ENCODE measurements at regions not wholly inside any gene's neighbourhood (a gene's known extent, or its start where the extent isn't known, plus 50 kb on each side); places are given as distances from the start of the nearest gene placed in this dataset.

- Histone ChIP-seq H3K36me3 (no peaks in the 10 kb centered on the region), H3K4me3 (no peak overlapping the region), H3K4me1 (no peaks in the 10 kb centered on the region), H3K27me3 (replicated peaks in 1 of 7) (no peaks in the 10 kb centered on the region), H3K9me3 (peaks cover 0 to 9% (median 0%) of the 10 kb centered on the region in 8 donors), H3K27ac (no peak overlapping the region)
- intact Hi-C loops (cut with DNase I; ENCODE audit: low total_unique reads): no loop called here
- TF ChIP-seq POLR2AphosphoS5 (IDR thresholded peaks at IDR 0.05) (no peak), POLR2A (IDR thresholded peaks at IDR 0.05) (no peak)
- TF ChIP-seq, protein P1, sequence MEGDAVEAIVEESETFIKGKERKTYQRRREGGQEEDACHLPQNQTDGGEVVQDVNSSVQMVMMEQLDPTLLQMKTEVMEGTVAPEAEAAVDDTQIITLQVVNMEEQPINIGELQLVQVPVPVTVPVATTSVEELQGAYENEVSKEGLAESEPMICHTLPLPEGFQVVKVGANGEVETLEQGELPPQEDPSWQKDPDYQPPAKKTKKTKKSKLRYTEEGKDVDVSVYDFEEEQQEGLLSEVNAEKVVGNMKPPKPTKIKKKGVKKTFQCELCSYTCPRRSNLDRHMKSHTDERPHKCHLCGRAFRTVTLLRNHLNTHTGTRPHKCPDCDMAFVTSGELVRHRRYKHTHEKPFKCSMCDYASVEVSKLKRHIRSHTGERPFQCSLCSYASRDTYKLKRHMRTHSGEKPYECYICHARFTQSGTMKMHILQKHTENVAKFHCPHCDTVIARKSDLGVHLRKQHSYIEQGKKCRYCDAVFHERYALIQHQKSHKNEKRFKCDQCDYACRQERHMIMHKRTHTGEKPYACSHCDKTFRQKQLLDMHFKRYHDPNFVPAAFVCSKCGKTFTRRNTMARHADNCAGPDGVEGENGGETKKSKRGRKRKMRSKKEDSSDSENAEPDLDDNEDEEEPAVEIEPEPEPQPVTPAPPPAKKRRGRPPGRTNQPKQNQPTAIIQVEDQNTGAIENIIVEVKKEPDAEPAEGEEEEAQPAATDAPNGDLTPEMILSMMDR (IDR thresholded peaks at IDR 0.05 in 8 of 11, conservative IDR thresholded peaks at IDR 0.05 in 3 of 11): no peak
- 58 to 81% (median 69%) methylated on average over 2 of the region's 2 CpGs for WGBS, 5 donors
- no peak for DNase-seq
Measured at GRCh38 chr5:123756318-123756665, 244.3 kb downstream of the CSNK1G3 start.

GRCh38 chr5:123755653-123756317 lies 243.8 kb downstream of the CSNK1G3 start:
- WGBS, 5 donors: 57 to 77% (median 66%) methylated on average over 5 of the region's 5 CpGs
- H3K27ac ChIP-seq: no peak overlapping the region
- no peaks in the 10 kb centered on the region for H3K4me1 ChIP-seq

DNA sequence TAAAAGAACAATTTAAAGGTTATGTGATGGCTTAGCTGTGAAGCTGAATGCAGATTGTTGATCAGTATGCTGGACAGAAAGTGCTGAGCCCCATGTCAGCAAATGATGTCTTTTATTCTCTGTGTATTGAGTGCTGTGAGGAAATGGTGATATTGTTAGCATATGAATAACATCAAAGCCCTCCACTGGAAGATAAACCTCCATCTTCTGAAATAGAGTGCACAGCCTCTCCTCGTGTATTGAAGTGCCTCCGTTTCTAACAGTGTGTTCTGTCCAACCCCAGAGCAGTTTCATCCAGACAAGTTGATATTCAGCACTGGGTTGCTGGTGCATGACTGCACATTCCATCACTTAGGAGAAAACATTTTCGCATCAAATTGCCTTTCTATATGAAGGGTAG lies 242.9 kb downstream of the CSNK1G3 start:
- WGBS, 5 donors: 73 to 94% (median 90%) methylated on average over 3 of the region's 3 CpGs
- TF ChIP-seq, protein P1 (IDR thresholded peaks at IDR 0.05 in 8 of 11, conservative IDR thresholded peaks at IDR 0.05 in 3 of 11): no peak
- TF ChIP-seq POLR2AphosphoS5 (IDR thresholded peaks at IDR 0.05) (no peak), POLR2A (IDR thresholded peaks at IDR 0.05) (no peak)

More at GRCh38 chr5:123755653-123756317, 243.8 kb downstream of the CSNK1G3 start:
- intact Hi-C loops (cut with DNase I; ENCODE audit: low total_unique reads): no loop called here
- Histone ChIP-seq H3K9me3 (peaks cover 0 to 9% (median 0%) of the 10 kb centered on the region in 8 donors), H3K4me3 (no peak overlapping the region), H3K27me3 (replicated peaks in 1 of 7) (no peaks in the 10 kb centered on the region), H3K36me3 (no peaks in the 10 kb centered on the region)
- TF ChIP-seq POLR2A (IDR thresholded peaks at IDR 0.05) (no peak), POLR2AphosphoS5 (IDR thresholded peaks at IDR 0.05) (no peak)
- TF ChIP-seq, protein P1 (IDR thresholded peaks at IDR 0.05 in 8 of 11, conservative IDR thresholded peaks at IDR 0.05 in 3 of 11): no peak
- DNase-seq: no peak

DNA sequence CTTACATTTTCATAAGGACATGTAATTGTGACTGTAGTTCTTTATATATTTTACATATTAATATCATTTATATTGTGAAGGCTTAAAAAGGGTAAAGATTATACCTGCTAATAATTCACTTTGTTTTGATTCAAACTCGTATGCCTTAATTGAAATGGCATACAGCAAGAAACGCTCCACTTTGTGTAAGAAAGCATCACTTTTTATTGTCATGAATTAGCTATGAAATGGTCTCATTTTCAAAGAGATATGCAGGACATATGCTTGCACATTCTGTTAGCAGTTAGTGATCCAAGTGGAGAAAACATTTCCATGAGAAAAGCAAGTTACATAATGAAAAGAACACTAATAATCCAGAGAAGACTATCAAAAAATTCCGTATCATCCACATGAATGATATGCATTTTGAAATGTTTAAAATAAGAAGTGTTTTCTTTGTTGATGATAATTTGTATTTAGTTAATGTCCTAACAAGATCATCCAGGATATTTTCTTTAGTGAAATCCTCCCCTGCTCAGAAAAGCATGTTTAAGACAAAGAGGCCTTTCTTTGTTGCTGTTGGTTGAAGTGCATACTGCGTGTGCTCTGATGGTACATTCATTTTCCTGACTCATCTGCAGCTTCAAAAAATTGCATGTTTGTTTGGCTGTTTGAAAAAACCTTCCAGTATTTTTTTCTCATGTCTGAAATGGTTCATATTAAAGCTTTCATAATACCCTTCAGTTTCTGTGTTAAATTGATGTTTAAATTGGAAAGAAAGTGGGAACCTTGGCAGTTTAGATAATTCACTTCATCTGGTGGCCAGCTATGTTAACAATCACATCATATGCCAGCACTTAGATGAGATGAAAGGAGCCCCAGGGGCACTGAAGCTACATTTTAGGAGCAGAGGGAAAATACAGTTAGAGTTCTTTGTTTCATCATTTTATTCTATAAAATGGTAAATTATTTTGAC lies 242.2 kb downstream of the CSNK1G3 start:
- 78 to 92% (median 85%) methylated on average over 4 of the region's 4 CpGs for WGBS, 5 donors
- intact Hi-C loops (cut with DNase I; ENCODE audit: low total_unique reads): no loop called here
- Histone ChIP-seq H3K27ac (no peak overlapping the region), H3K9me3 (peaks cover 0 to 6% (median 0%) of the 10 kb centered on the region in 8 donors), H3K27me3 (replicated peaks in 1 of 7) (no peaks in the 10 kb centered on the region), H3K4me3 (no peak overlapping the region), H3K4me1 (no peaks in the 10 kb centered on the region), H3K36me3 (no peaks in the 10 kb centered on the region)
- DNase-seq: no peak
- TF ChIP-seq POLR2A (IDR thresholded peaks at IDR 0.05) (no peak), POLR2AphosphoS5 (IDR thresholded peaks at IDR 0.05) (no peak)
- TF ChIP-seq, protein P1 (IDR thresholded peaks at IDR 0.05 in 8 of 11, conservative IDR thresholded peaks at IDR 0.05 in 3 of 11): no peak

More for the DNA sequence above, 242.9 kb downstream of the CSNK1G3 start:
- Histone ChIP-seq H3K9me3 (peaks cover 0 to 9% (median 0%) of the 10 kb centered on the region in 8 donors), H3K36me3 (no peaks in the 10 kb centered on the region), H3K27ac (no peak overlapping the region), H3K27me3 (replicated peaks in 1 of 7) (no peaks in the 10 kb centered on the region), H3K4me3 (no peak overlapping the region), H3K4me1 (no peaks in the 10 kb centered on the region)
- intact Hi-C loops (cut with DNase I; ENCODE audit: low total_unique reads): no loop called here
- no peak for DNase-seq

All from spleen (tissue), 11 donors.